GM12878 (cell line): ENCODE measurements at regions not wholly inside any gene's neighbourhood (a gene's known extent, or its start where the extent isn't known, plus 50 kb on each side); places are given as distances from the start of the nearest gene placed in this dataset.

Experiments used
- ATAC-seq: fragments of 200-7000 bp; cut with Tn5 transposase; 3 replicates; pipeline ENCODE4 v1.9.1; 2020; ENCODE audit warnings: mild to moderate bottlenecking, moderate library complexity
- BruUV-seq: library from RNA; stranded (reverse); fragments of 400-500 nt; replicated peaks from 2 replicates; lab custom pipeline; 2021; lab: Mats Ljungman, UMichigan
- CTCF ChIA-PET: fragments of 300-600 bp; sonication (Branson Sonifier 250); formaldehyde crosslinking; extraction: SDS; loops from one replicate; lab custom pipeline; 2021; ENCODE audit warnings: inconsistent platforms; lab: Yijun Ruan, JAX
- POLR2A ChIA-PET: fragments of 350-600 bp; formaldehyde crosslinking; extraction: SDS; loops from one replicate; lab custom pipeline; 2021; ENCODE audit warnings: inconsistent platforms; lab: Charles Lee
- RAD21 ChIA-PET: fragments of 300-600 bp; sonication (Branson Sonifier 250); formaldehyde crosslinking; loops from one replicate; lab custom pipeline; 2023; ENCODE audit warnings: antibody characterized with exemption; ENCODE audit not compliant: unreplicated experiment; lab: Charles Lee
- SMC1A ChIA-PET: fragments of 300-600 bp; sonication (Branson Sonifier 250); formaldehyde crosslinking; loops from one replicate; lab custom pipeline; 2023; ENCODE audit not compliant: unreplicated experiment, uncharacterized antibody; lab: Charles Lee
- DNase-seq: peaks from one replicate; pipeline ENCODE4 v3.0.0-alpha.2; 2011; ENCODE audit warnings: low read depth, low spot score
- FAIRE-seq: peaks from 3 replicates; lab custom pipeline; 2011; peaks lifted over from hg19 to GRCh38; lab: Jason Lieb, UNC
- H2AFZ ChIP-seq: 2 replicates; pipeline ENCODE4 v1.6.0; 2011; ENCODE audit warnings: low read depth, low read length, control low read depth; ENCODE audit not compliant: control insufficient read depth
- H3K27ac ChIP-seq: 2 replicates; pipeline ENCODE4 v1.5.1; 2011; ENCODE audit warnings: control low read depth; ENCODE audit not compliant: control insufficient read depth, insufficient read depth
- H3K27me3 ChIP-seq, 2 experiments: replicated peaks in 1 of 2; 2 replicates each; pipeline versions ENCODE4 v1.6.0 to v1.6.1; 2011; ENCODE audit warnings: low read length in 1 of 2; ENCODE audit not compliant: control insufficient read depth in 2 of 2, insufficient read depth in 2 of 2
- H3K36me3 ChIP-seq, 2 experiments: 2 replicates each; pipeline ENCODE4 v1.5.1; 2011; ENCODE audit warnings: low read length in 1 of 2; ENCODE audit not compliant: control insufficient read depth in 2 of 2, insufficient read depth in 2 of 2
- H3K4me1 ChIP-seq: 2 replicates; pipeline ENCODE4 v1.6.1; 2011; ENCODE audit warnings: mild to moderate bottlenecking, low read length, moderate library complexity, mixed read lengths; ENCODE audit not compliant: control insufficient read depth, insufficient read depth
- H3K4me2 ChIP-seq: 2 replicates; pipeline ENCODE4 v1.6.0; 2011; ENCODE audit warnings: control low read depth; ENCODE audit not compliant: control insufficient read depth, insufficient read depth
- H3K4me3 ChIP-seq: fragments of 200-600 bp; sonication (generic); 2 replicates; pipeline ENCODE4 v1.5.1; 2016
- H3K79me2 ChIP-seq: 2 replicates; pipeline ENCODE4 v1.6.0; 2011; ENCODE audit warnings: low read length; ENCODE audit not compliant: control insufficient read depth, insufficient read depth
- H3K9ac ChIP-seq: 2 replicates; pipeline ENCODE4 v1.8.0; 2011; ENCODE audit warnings: low read length, control low read depth, mixed read lengths; ENCODE audit not compliant: control insufficient read depth, insufficient read depth
- H3K9me3 ChIP-seq: replicated peaks from 3 replicates; pipeline ENCODE4 v1.5.1; 2011; ENCODE audit warnings: mild to moderate bottlenecking, low read length; ENCODE audit not compliant: control insufficient read depth, insufficient read depth
- H4K20me1 ChIP-seq: 2 replicates; pipeline ENCODE4 v1.6.0; 2011; ENCODE audit not compliant: control insufficient read depth, insufficient read depth
- BMI1 ChIP-seq: fragments of 450-650 bp; IDR thresholded peaks from 2 replicates; pipeline ENCODE4 v1.6.1; 2016; ENCODE audit warnings: mild to moderate bottlenecking, moderate library complexity, borderline replicate concordance
- CREM ChIP-seq: IDR thresholded peaks from 2 replicates; pipeline ENCODE4 v1.6.1; 2014; ENCODE audit warnings: antibody characterized with exemption, low read depth
- E4F1 ChIP-seq: fragments of 450-650 bp; IDR thresholded peaks from 2 replicates; pipeline ENCODE4 v1.6.1; 2018; ENCODE audit warnings: borderline replicate concordance, mild to moderate bottlenecking; ENCODE audit not compliant: partially characterized antibody
- EED ChIP-seq: sonication (generic); IDR thresholded peaks from 2 replicates; pipeline ENCODE4 v1.6.1; 2016; ENCODE audit warnings: antibody characterized with exemption, low read depth
- FOXK2 ChIP-seq: fragments of 450-650 bp; IDR thresholded peaks from 2 replicates; pipeline ENCODE4 v1.6.1; 2017; ENCODE audit warnings: mild to moderate bottlenecking, moderate library complexity
- HDAC6 ChIP-seq: fragments of 200-600 bp; sonication (generic); IDR thresholded peaks from one replicate; pipeline ENCODE4 v1.8.0; 2017; ENCODE audit warnings: antibody characterized with exemption; ENCODE audit not compliant: unreplicated experiment
- IKZF1 ChIP-seq: fragments of 450-650 bp; conservative IDR thresholded peaks from 2 replicates; pipeline ENCODE4 v1.6.1; 2017; ENCODE audit warnings: antibody characterized with exemption, mild to moderate bottlenecking
- PML ChIP-seq: IDR thresholded peaks from 2 replicates; pipeline ENCODE4 v1.6.1; 2012; ENCODE audit warnings: low read length, inconsistent platforms
- RUNX3 ChIP-seq: IDR thresholded peaks from 2 replicates; pipeline ENCODE4 v1.6.1; 2012; ENCODE audit warnings: low read length, inconsistent platforms
- SRF ChIP-seq, 2 experiments: IDR thresholded peaks; 2 replicates each; pipeline ENCODE4 v1.6.1; 2011; ENCODE audit warnings: low read depth in 2 of 2, low read length in 2 of 2, mild to moderate bottlenecking in 1 of 2, moderate library complexity in 1 of 2
- USF1 ChIP-seq: IDR thresholded peaks from 2 replicates; pipeline ENCODE4 v1.6.1; 2011; ENCODE audit warnings: borderline replicate concordance, low read depth, mild to moderate bottlenecking, moderate library complexity, mixed read lengths, low read length; ENCODE audit not compliant: insufficient read depth; ENCODE audit errors: extremely low read length
- WRNIP1 ChIP-seq: IDR thresholded peaks from 2 replicates; pipeline ENCODE4 v1.6.1; 2011; ENCODE audit warnings: low read depth, low read length, improper control_type of control experiment, borderline replicate concordance
- ZBED1 ChIP-seq: IDR thresholded peaks from 2 replicates; pipeline ENCODE4 v1.6.1; 2016; ENCODE audit warnings: borderline replicate concordance
- ZZZ3 ChIP-seq: IDR thresholded peaks from 2 replicates; pipeline ENCODE4 v1.6.1; 2011; ENCODE audit warnings: low read depth; ENCODE audit not compliant: control insufficient read depth, insufficient read length
- WGBS: methylation state at CpG from one replicate; pipeline ENCODE4 v1.1.6; 2016; ENCODE audit warnings: low lambda C conversion rate; ENCODE audit not compliant: insufficient replicate concordance, insufficient coverage; ENCODE audit errors: missing lambda C conversion rate; 5-methylcytosine and 5-hydroxymethylcytosine counted together
- in situ Hi-C: fragments of 300-500 bp; cut with MboI; formaldehyde crosslinking; loops from 9 replicates; pipeline ENCODE4 v1.14.3; 2018; ENCODE audit warnings: mixed read lengths
- intact Hi-C: fragments of 100-400 bp; cut with micrococcal nuclease; formaldehyde crosslinking; loops from one replicate; pipeline ENCODE4 v1.14.2; 2022; ENCODE audit not compliant: unreplicated experiment

- in situ Hi-C loops = no loop called here
- H3K9me3 ChIP-seq = no peaks in the 10 kb centered on the region
- H3K27ac ChIP-seq = no peak overlapping the region
- no peaks in the 10 kb centered on the region for H3K79me2 ChIP-seq
- H2AFZ ChIP-seq = no peak overlapping the region
- FAIRE-seq (no peak), DNase-seq (no peak)
- no TSS peak for BruUV-seq
- no peaks in the 10 kb centered on the region for H3K36me3 ChIP-seq
- no peak overlapping the region for H3K4me3 ChIP-seq
- POLR2A ChIA-PET = no interaction called here
- H3K4me2 ChIP-seq = no peak overlapping the region
- peaks cover 3% of the 10 kb centered on the region for H3K4me1 ChIP-seq
- CTCF ChIA-PET = no interaction called here
- no peak for TF ChIP-seq PML
- TF ChIP-seq WRNIP1 = no peak
- TF ChIP-seq USF1 = no peak
- no peak for TF ChIP-seq BMI1
- TF ChIP-seq, all 136 proteins: peak for 0
- WGBS = 53% methylated on average over 3 of the region's 3 CpGs
- H3K9ac ChIP-seq = no peak overlapping the region
- no peak for ATAC-seq
- H4K20me1 ChIP-seq = no peaks in the 10 kb centered on the region
- intact Hi-C loops = no loop called here
- ChIA-PET RAD21 (no interaction called here), SMC1A (interaction anchor here (0.7 to 1.9 kb wide), 3 partner anchors 18 to 85 kb away, joined by 3 to 5 read pairs (median 3); no protein-coding TSS in a partner anchor)
- H3K27me3 ChIP-seq = peaks cover 0 to 16% of the 10 kb centered on the region in 2 experiments
Measured at GRCh38 chr10:22473459-22473858, 128.2 kb downstream of the SPAG6 start.

GRCh38 chr10:22475651-22476600 lies 130.6 kb downstream of the SPAG6 start:
- DNase-seq (no peak), ATAC-seq (peak; percentile 73), FAIRE-seq (no peak)
- ChIA-PET CTCF (interaction anchor here (1.2 to 1.5 kb wide), 3 partner anchors 11 to 98 kb away, joined by 3 to 4 read pairs (median 4); no protein-coding TSS in a partner anchor), SMC1A (no interaction called here), POLR2A (no interaction called here), RAD21 (no interaction called here)
- H3K4me3 ChIP-seq = peak overlapping the region; percentile 66
- peaks cover 0 to 16% of the 10 kb centered on the region in 2 experiments for H3K27me3 ChIP-seq
- H3K36me3 ChIP-seq = no peaks in the 10 kb centered on the region
- peaks cover 3% of the 10 kb centered on the region for H3K4me1 ChIP-seq
- intact Hi-C loops (no loop called here), in situ Hi-C loops (no loop called here)
- peak overlapping the region; percentile 26 for H2AFZ ChIP-seq
- H3K79me2 ChIP-seq = no peaks in the 10 kb centered on the region
- 1% methylated on average over 74 of the region's 96 CpGs for WGBS
- BruUV-seq = no TSS peak
- no peaks in the 10 kb centered on the region for H4K20me1 ChIP-seq
- no peaks in the 10 kb centered on the region for H3K9me3 ChIP-seq
- no peak overlapping the region for H3K27ac ChIP-seq
- peak overlapping the region; percentile 87 for H3K4me2 ChIP-seq
- no peak overlapping the region for H3K9ac ChIP-seq
- peak; percentile 23 for TF ChIP-seq HDAC6
- TF ChIP-seq EED = peak; percentile 45; the same call in 1 of the 2 replicates
- no peak; the same call in none of the 2 replicates for TF ChIP-seq RUNX3
- TF ChIP-seq ZZZ3 = no peak
- TF ChIP-seq FOXK2 = no peak
- no peak for TF ChIP-seq E4F1
- no peak for TF ChIP-seq ZBED1
- 0 out of 2 replicates have a peak, but pooled peaks have one; percentile 12 for TF ChIP-seq IKZF1
- 0 out of 2 replicates have a peak, but pooled peaks have one; percentile 22 for TF ChIP-seq CREM
- TF ChIP-seq BMI1 = no peak
- TF ChIP-seq SRF (IDR thresholded peaks at IDR 0.05; ENCODE audit: low read depth in 2 of 2, low read length in 2 of 2) = no peak
